HEK293T (cell line): ENCODE measurements at regions not wholly inside any gene's neighbourhood (a gene's known extent, or its start where the extent isn't known, plus 50 kb on each side); places are given as distances from the start of the nearest gene placed in this dataset.

Experiments
- BHLHE40 ChIP-seq: fragments of 450-650 bp; IDR thresholded peaks from 2 replicates; pipeline ENCODE4 v1.6.1; 2016; ENCODE audit warnings: mild to moderate bottlenecking, moderate library complexity, borderline replicate concordance
- FOXA1 ChIP-seq: fragments of 450-650 bp; IDR thresholded peaks from 2 replicates; pipeline ENCODE4 v1.6.1; 2016; ENCODE audit warnings: mild to moderate bottlenecking
- FOXK2 ChIP-seq: fragments of 450-650 bp; IDR thresholded peaks from 2 replicates; pipeline ENCODE4 v1.6.1; 2016; ENCODE audit warnings: mild to moderate bottlenecking
- FOXM1 ChIP-seq: fragments of 450-650 bp; IDR thresholded peaks from 2 replicates; pipeline ENCODE4 v1.6.1; 2017; ENCODE audit warnings: mild to moderate bottlenecking, borderline replicate concordance
- HDGF ChIP-seq: fragments of 450-650 bp; IDR thresholded peaks from 2 replicates; pipeline ENCODE4 v1.6.1; 2017; ENCODE audit warnings: antibody characterized with exemption, borderline replicate concordance
- NFRKB ChIP-seq: fragments of 450-650 bp; IDR thresholded peaks from 2 replicates; pipeline ENCODE4 v1.6.1; 2016; ENCODE audit warnings: mild to moderate bottlenecking, moderate library complexity
- PKNOX1 ChIP-seq: fragments of 450-650 bp; IDR thresholded peaks from 2 replicates; pipeline ENCODE4 v1.6.1; 2016
- SP1 ChIP-seq: fragments of 450-650 bp; IDR thresholded peaks from 2 replicates; pipeline ENCODE4 v1.6.1; 2017
- SUZ12 ChIP-seq: fragments of 450-650 bp; IDR thresholded peaks from 2 replicates; pipeline ENCODE4 v1.6.1; 2016; ENCODE audit warnings: mild to moderate bottlenecking
- TARDBP ChIP-seq: fragments of 450-650 bp; IDR thresholded peaks from 2 replicates; pipeline ENCODE4 v1.6.1; 2016
- ZNF384 ChIP-seq: fragments of 450-650 bp; IDR thresholded peaks from 2 replicates; pipeline ENCODE4 v1.6.1; 2016

DNA sequence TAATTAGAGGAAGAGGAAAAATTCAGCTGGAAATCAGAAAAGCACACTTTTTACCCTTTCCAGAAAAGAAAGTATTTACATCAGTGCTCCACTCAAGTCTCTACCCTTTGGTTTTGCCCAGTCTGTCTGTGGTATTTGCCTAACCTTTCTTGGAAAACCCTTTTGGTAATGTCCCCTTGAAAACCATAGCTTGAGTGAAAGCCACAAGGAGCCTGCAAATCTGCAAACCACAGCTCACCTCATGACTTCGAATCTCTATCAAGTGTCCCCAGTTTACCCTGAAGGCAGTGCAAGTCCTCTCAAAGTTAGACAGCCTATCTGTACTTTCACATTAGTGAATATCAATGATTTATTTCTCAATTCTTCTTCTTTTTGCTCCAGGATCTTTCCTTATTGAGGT is 162.1 kb upstream of the TSLP start:
- TF ChIP-seq TARDBP = no peak
- no peak for TF ChIP-seq HDGF
- no peak for TF ChIP-seq SP1
- TF ChIP-seq PKNOX1 = no peak
- no peak for TF ChIP-seq FOXM1
- no peak for TF ChIP-seq NFRKB
- no peak for TF ChIP-seq SUZ12
- no peak for TF ChIP-seq FOXK2
- TF ChIP-seq BHLHE40 = no peak
- TF ChIP-seq FOXA1 = no peak
- TF ChIP-seq ZNF384 = no peak
